ENCODE measurements at regions not wholly inside any gene's neighbourhood (a gene's known extent, or its start where the extent isn't known, plus 50 kb on each side); places are given as distances from the start of the nearest gene placed in this dataset.

GRCh38 chr4:24067367-24068193, 177.7 kb upstream of the PPARGC1A start:
- TF ChIP-seq POLR2A (IDR thresholded peaks at IDR 0.05): no peak
- no peak for TF ChIP-seq CTCF (IDR thresholded peaks at IDR 0.05)
- no peaks in the 10 kb centered on the region for H3K4me1 ChIP-seq
- no peak overlapping the region for H3K4me3 ChIP-seq
- no peak for DNase-seq
- no peaks in the 10 kb centered on the region for H3K27me3 ChIP-seq
- 52 to 60% methylated on average over 12 to 13 of the region's 13 CpGs for WGBS, 2 donors
- H3K27ac ChIP-seq: no peak overlapping the region
- no peaks in the 10 kb centered on the region for H3K36me3 ChIP-seq (ENCODE audit: low read depth, missing control alignments)
- intact Hi-C loops (cut with DNase I; ENCODE audit: low total_unique reads): no loop called here
- H3K9me3 ChIP-seq: no peaks in the 10 kb centered on the region

GRCh38 chr4:24065974-24066373, 176.1 kb upstream of the PPARGC1A start:
- Histone ChIP-seq H3K36me3 (ENCODE audit: low read depth, missing control alignments) (no peaks in the 10 kb centered on the region), H3K4me1 (no peaks in the 10 kb centered on the region), H3K9me3 (no peaks in the 10 kb centered on the region), H3K27me3 (no peaks in the 10 kb centered on the region), H3K27ac (no peak overlapping the region), H3K4me3 (no peak overlapping the region)
- intact Hi-C loops (cut with DNase I; ENCODE audit: low total_unique reads): no loop called here
- TF ChIP-seq POLR2A (IDR thresholded peaks at IDR 0.05) (no peak), CTCF (IDR thresholded peaks at IDR 0.05) (no peak)
- 85 to 86% methylated on average over 9 of the region's 9 CpGs for WGBS, 2 donors
- DNase-seq: no peak

- Histone ChIP-seq H3K4me3 (no peak overlapping the region), H3K27ac (no peak overlapping the region), H3K9me3 (no peaks in the 10 kb centered on the region), H3K4me1 (no peaks in the 10 kb centered on the region), H3K36me3 (ENCODE audit: low read depth, missing control alignments) (no peaks in the 10 kb centered on the region), H3K27me3 (no peaks in the 10 kb centered on the region)
- intact Hi-C loops (cut with DNase I; ENCODE audit: low total_unique reads): no loop called here
- TF ChIP-seq CTCF (IDR thresholded peaks at IDR 0.05) (no peak), POLR2A (IDR thresholded peaks at IDR 0.05) (no peak)
- WGBS, 2 donors: 91% methylated on average over 8 of the region's 8 CpGs
- no peak for DNase-seq
Observed at GRCh38 chr4:24063731-24064130, 173.9 kb upstream of the PPARGC1A start.

GRCh38 chr4:24060932-24061331, 171.1 kb upstream of the PPARGC1A start:
- WGBS, 2 donors: 91 to 93% methylated on average over 3 of the region's 3 CpGs
- TF ChIP-seq POLR2A (IDR thresholded peaks at IDR 0.05) (no peak), CTCF (IDR thresholded peaks at IDR 0.05) (no peak)
- H3K27ac ChIP-seq: no peak overlapping the region

GRCh38 chr4:24059839-24060238, 170.0 kb upstream of the PPARGC1A start:
- H3K27me3 ChIP-seq: no peaks in the 10 kb centered on the region
- intact Hi-C loops (cut with DNase I; ENCODE audit: low total_unique reads): no loop called here
- H3K27ac ChIP-seq: no peak overlapping the region
- no peak for DNase-seq
- TF ChIP-seq POLR2A (IDR thresholded peaks at IDR 0.05): no peak
- TF ChIP-seq CTCF (IDR thresholded peaks at IDR 0.05): no peak
- H3K4me1 ChIP-seq: no peaks in the 10 kb centered on the region
- H3K4me3 ChIP-seq: no peak overlapping the region
- H3K36me3 ChIP-seq (ENCODE audit: low read depth, missing control alignments): no peaks in the 10 kb centered on the region
- WGBS, 2 donors: 93 to 94% methylated on average over 5 of the region's 5 CpGs
- H3K9me3 ChIP-seq: no peaks in the 10 kb centered on the region

More at GRCh38 chr4:24060932-24061331, 171.1 kb upstream of the PPARGC1A start:
- Histone ChIP-seq H3K4me1 (no peaks in the 10 kb centered on the region), H3K4me3 (no peak overlapping the region), H3K9me3 (no peaks in the 10 kb centered on the region), H3K27me3 (no peaks in the 10 kb centered on the region), H3K36me3 (ENCODE audit: low read depth, missing control alignments) (no peaks in the 10 kb centered on the region)
- DNase-seq: no peak
- intact Hi-C loops (cut with DNase I; ENCODE audit: low total_unique reads): no loop called here
